ENCODE measurements at regions not wholly inside any gene's neighbourhood (a gene's known extent, or its start where the extent isn't known, plus 50 kb on each side); places are given as distances from the start of the nearest gene placed in this dataset.

GRCh38 chr1:36559061-36559460 is 76.3 kb upstream of the CSF3R start:
- Histone ChIP-seq H4K5ac (ENCODE audit: low read depth, low read length) (no peak overlapping the region), H4K20me1 (ENCODE audit: insufficient read depth, low read length) (no peaks in the 10 kb centered on the region), H2AK5ac (ENCODE audit: low read depth, low read length) (no peak overlapping the region), H3K18ac (ENCODE audit: low read depth, low read length) (no peak overlapping the region), H2AK9ac (replicated peaks; ENCODE audit: low read depth, low read length, poor library complexity) (no peak overlapping the region), H3K4ac (ENCODE audit: low read depth, low read length) (no peak overlapping the region), H3K14ac (replicated peaks; ENCODE audit: low read depth, low read length) (no peak overlapping the region), H3K36me3 (ENCODE audit: control insufficient read depth, insufficient read depth, low read length) (no peaks in the 10 kb centered on the region), H4K91ac (ENCODE audit: insufficient read depth, low read depth, low read length) (no peak overlapping the region), H3K9ac (ENCODE audit: low read depth, low read length) (no peak overlapping the region), H2BK5ac (ENCODE audit: low read depth, low read length, poor library complexity, severe bottlenecking) (no peak overlapping the region), H2BK20ac (ENCODE audit: low read depth, low read length) (no peak overlapping the region), H3K4me3 (ENCODE audit: insufficient read depth, low read depth, low read length) (no peak overlapping the region), H3K56ac (ENCODE audit: extremely low read depth, insufficient read depth, low read length) (no peak overlapping the region), H3K4me2 (ENCODE audit: low read depth, low read length) (no peak overlapping the region), H3K27ac (ENCODE audit: insufficient read depth, low read length) (no peak overlapping the region), H3K79me1 (ENCODE audit: low read depth in 1 of 2, low read length in 2 of 2) (no peaks in the 10 kb centered on the region), H3K27me3 (ENCODE audit: control insufficient read depth, insufficient read depth, low read length) (peaks cover 11% of the 10 kb centered on the region), H2BK15ac (ENCODE audit: low read depth, low read length) (no peak overlapping the region), H3K9me1 (ENCODE audit: insufficient read depth, low read length) (no peaks in the 10 kb centered on the region), H2AFZ (replicated peaks; ENCODE audit: low read length, poor library complexity) (no peak overlapping the region), H3K23ac (ENCODE audit: low read depth, low read length) (no peak overlapping the region), H2BK120ac (ENCODE audit: low read depth, low read length) (no peak overlapping the region), H4K8ac (ENCODE audit: low read depth in 2 of 2, low read length in 2 of 2) (no peak overlapping the region), H3K4me1 (ENCODE audit: control insufficient read depth, insufficient read depth, low read length) (no peaks in the 10 kb centered on the region), H3K9me3 (ENCODE audit: control insufficient read depth, insufficient read depth, low read length) (no peaks in the 10 kb centered on the region)
- POLR2A ChIA-PET (ENCODE audit: unreplicated experiment) = no interaction called here
- DNase-seq = no peak
- ATAC-seq (ENCODE audit: low read depth) = no peak
- intact Hi-C loops (cut with micrococcal nuclease) (no loop called here), in situ Hi-C loops (cut with MboI; ENCODE audit: low sequenced_read_pairs) (no loop called here), dilution Hi-C loops (cut with HindIII; ENCODE audit: low sequenced_read_pairs, unreplicated experiment) (no loop called here)
- WGBS, 2 experiments (ENCODE audit: extremely low coverage in 2 of 2, insufficient read length in 1 of 2) = 67% methylated on average over 1 of the region's 8 CpGs; no CpG with 5 or more reads in 1 of the 2 experiments
- TF ChIP-seq NFE2L2 (IDR thresholded peaks at IDR 0.05; ENCODE audit: low read depth, low read length) (no peak), USF2 (IDR thresholded peaks at IDR 0.05; ENCODE audit: low read depth, low read length) (no peak), BHLHE40 (IDR thresholded peaks at IDR 0.05; ENCODE audit: low read depth, low read length) (no peak), CEBPB (IDR thresholded peaks at IDR 0.05; ENCODE audit: low read depth, low read length) (no peak), SMC3 (IDR thresholded peaks at IDR 0.05; ENCODE audit: low read depth, low read length) (no peak), MAFK (IDR thresholded peaks at IDR 0.05; ENCODE audit: low read depth, low read length) (no peak), MAZ (IDR thresholded peaks at IDR 0.05; ENCODE audit: borderline replicate concordance, low read depth, low read length) (no peak), ELK1 (IDR thresholded peaks at IDR 0.05; ENCODE audit: borderline replicate concordance, low read depth, low read length) (no peak)
- CTCF ChIA-PET = no interaction called here
- no TSS peak for BruUV-seq (replicated peaks)

Data from IMR-90 (cell line).